ENCODE measurements at regions not wholly inside any gene's neighbourhood (a gene's known extent, or its start where the extent isn't known, plus 50 kb on each side); places are given as distances from the start of the nearest gene placed in this dataset.
"Not testable (repeated sequence)": the region's sequence is repeated elsewhere in the genome, so short reads cannot be mapped to it uniquely, and the experiment has no call there.

GRCh38 chr14:97028382-97028781 lies 231.2 kb downstream of the VRK1 start:
- DNase-seq, result no peak

GRCh38 chr14:97029800-97030199 lies 232.6 kb downstream of the VRK1 start:
- DNase-seq, result no peak

- DNase-seq, result no peak
Observed at GRCh38 chr14:97031530-97031929, 234.3 kb downstream of the VRK1 start.

- DNase-seq, result no peak
Observed at GRCh38 chr14:97033556-97034081, 236.4 kb downstream of the VRK1 start.

GRCh38 chr14:97036086-97036852 lies 239.1 kb downstream of the VRK1 start:
- no peak for DNase-seq

GRCh38 chr14:97039717-97040363 lies 242.7 kb downstream of the VRK1 start:
- no peak for DNase-seq

- DNase-seq, result no peak
Observed at GRCh38 chr14:97046967-97047366, 249.8 kb downstream of the VRK1 start.

GRCh38 chr14:97052001-97052400 lies 254.8 kb downstream of the VRK1 start:
- DNase-seq, result no peak

GRCh38 chr14:97053941-97054340 lies 256.8 kb downstream of the VRK1 start:
- no peak for DNase-seq

- DNase-seq, result no peak
Observed at GRCh38 chr14:97055355-97055754, 258.2 kb downstream of the VRK1 start.

- DNase-seq, result no peak
Observed at GRCh38 chr14:97056086-97056485, 258.9 kb downstream of the VRK1 start.

GRCh38 chr14:97057238-97058073 lies 260.3 kb downstream of the VRK1 start:
- no peak for DNase-seq

GRCh38 chr14:97058074-97058467 lies 260.9 kb downstream of the VRK1 start:
- DNase-seq, result no peak

- no peak for DNase-seq
Observed at GRCh38 chr14:97058589-97058988, 261.4 kb downstream of the VRK1 start.

- DNase-seq, result no peak
Observed at GRCh38 chr14:97061198-97061597, 264.0 kb downstream of the VRK1 start.

GRCh38 chr14:97061714-97062113 lies 264.5 kb downstream of the VRK1 start:
- no peak for DNase-seq

- no peak for DNase-seq
Observed at GRCh38 chr14:97065305-97066067, 268.3 kb downstream of the VRK1 start.

- DNase-seq, result no peak
Observed at GRCh38 chr14:97066068-97066899, 269.1 kb downstream of the VRK1 start.

GRCh38 chr14:97068293-97068692 lies 271.1 kb downstream of the VRK1 start:
- DNase-seq, result not testable (repeated sequence)

GRCh38 chr14:97070259-97070658 lies 273.1 kb downstream of the VRK1 start:
- DNase-seq, result peak in 1 of 2 donors; percentile 15

- DNase-seq, result no peak
Observed at GRCh38 chr14:97071177-97071576, 274.0 kb downstream of the VRK1 start.

Measured in right lung (tissue), 2 donors.